ENCODE measurements at regions not wholly inside any gene's neighbourhood (a gene's known extent, or its start where the extent isn't known, plus 50 kb on each side); places are given as distances from the start of the nearest gene placed in this dataset.

DNA sequence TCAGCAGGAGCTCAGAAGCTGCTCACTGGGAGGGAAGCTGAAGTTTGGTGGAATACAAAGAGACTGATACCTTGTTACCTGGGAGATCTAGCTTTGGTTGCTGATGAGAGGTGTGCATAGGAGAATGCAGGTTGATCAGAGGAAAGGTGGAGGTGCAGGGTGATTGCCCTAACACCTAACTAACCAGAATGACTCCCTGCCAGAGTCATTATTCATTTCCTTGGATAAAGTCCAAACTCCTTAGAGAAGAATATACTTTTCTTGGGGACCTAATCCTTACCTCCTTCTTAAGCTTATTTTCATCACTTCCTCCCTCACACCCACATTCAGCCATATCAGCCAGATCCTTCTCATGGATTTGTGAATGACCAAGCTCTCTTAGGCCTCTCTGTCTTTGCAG, 814.2 kb upstream of the TENM4 start:
- TF ChIP-seq CTCF (IDR thresholded peaks at IDR 0.05) (no peak), ZFX (IDR thresholded peaks at IDR 0.05; ENCODE audit: borderline replicate concordance) (no peak)
